ENCODE measurements at regions not wholly inside any gene's neighbourhood (a gene's known extent, or its start where the extent isn't known, plus 50 kb on each side); places are given as distances from the start of the nearest gene placed in this dataset.
"Not testable (repeated sequence)": the region's sequence is repeated elsewhere in the genome, so short reads cannot be mapped to it uniquely, and the experiment has no call there.

DNA sequence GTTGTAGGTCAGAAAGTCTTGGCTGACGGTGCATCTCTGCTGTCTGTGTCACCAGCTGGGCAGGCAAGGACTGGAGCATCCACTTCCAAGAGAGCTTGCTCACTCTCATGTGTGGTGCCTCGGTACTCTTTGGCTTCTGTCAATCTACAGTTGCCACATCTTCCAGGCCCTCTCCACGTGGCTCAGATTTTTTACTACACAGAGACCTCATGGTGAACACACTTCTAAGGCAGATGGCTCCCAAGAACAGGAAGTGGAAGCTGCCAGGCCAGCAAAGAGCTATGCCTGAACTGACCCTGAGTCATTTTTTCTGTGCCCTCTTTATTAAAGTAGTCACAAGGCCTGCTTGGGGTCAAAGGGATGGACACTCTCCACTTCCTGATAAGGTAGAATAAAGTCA is 351.5 kb upstream of the AUTS2 start:
- Histone ChIP-seq H3K27me3 (replicated peaks) (no peaks in the 10 kb centered on the region), H3K36me3 (replicated peaks) (no peaks in the 10 kb centered on the region), H3K27ac (no peak overlapping the region), H3K4me3 (ENCODE audit: low read depth, low read length) (no peak overlapping the region)
- TF ChIP-seq, protein P1, sequence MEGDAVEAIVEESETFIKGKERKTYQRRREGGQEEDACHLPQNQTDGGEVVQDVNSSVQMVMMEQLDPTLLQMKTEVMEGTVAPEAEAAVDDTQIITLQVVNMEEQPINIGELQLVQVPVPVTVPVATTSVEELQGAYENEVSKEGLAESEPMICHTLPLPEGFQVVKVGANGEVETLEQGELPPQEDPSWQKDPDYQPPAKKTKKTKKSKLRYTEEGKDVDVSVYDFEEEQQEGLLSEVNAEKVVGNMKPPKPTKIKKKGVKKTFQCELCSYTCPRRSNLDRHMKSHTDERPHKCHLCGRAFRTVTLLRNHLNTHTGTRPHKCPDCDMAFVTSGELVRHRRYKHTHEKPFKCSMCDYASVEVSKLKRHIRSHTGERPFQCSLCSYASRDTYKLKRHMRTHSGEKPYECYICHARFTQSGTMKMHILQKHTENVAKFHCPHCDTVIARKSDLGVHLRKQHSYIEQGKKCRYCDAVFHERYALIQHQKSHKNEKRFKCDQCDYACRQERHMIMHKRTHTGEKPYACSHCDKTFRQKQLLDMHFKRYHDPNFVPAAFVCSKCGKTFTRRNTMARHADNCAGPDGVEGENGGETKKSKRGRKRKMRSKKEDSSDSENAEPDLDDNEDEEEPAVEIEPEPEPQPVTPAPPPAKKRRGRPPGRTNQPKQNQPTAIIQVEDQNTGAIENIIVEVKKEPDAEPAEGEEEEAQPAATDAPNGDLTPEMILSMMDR (IDR thresholded peaks at IDR 0.05; ENCODE audit: low read depth, low read length, missing control alignments): no peak
- no peak for DNase-seq
- in situ Hi-C loops (cut with HindIII; ENCODE audit: low pct_ligation_motif_present, low sequenced_read_pairs): no loop called here

GRCh38 chr7:69248382-69248828 is 349.9 kb upstream of the AUTS2 start:
- H3K36me3 ChIP-seq (replicated peaks); in situ Hi-C loops (cut with HindIII; ENCODE audit: low pct_ligation_motif_present, low sequenced_read_pairs); H3K27me3 ChIP-seq (replicated peaks); H3K27ac ChIP-seq; H3K4me3 ChIP-seq (ENCODE audit: low read depth, low read length); DNase-seq: not testable (repeated sequence)

- in situ Hi-C loops (cut with HindIII; ENCODE audit: low pct_ligation_motif_present, low sequenced_read_pairs): no loop called here
- no peak overlapping the region for H3K4me3 ChIP-seq (ENCODE audit: low read depth, low read length)
- H3K27ac ChIP-seq: no peak overlapping the region
- no peaks in the 10 kb centered on the region for H3K36me3 ChIP-seq (replicated peaks)
- DNase-seq: no peak
- TF ChIP-seq, protein P1 (IDR thresholded peaks at IDR 0.05; ENCODE audit: low read depth, low read length, missing control alignments): no peak
- no peaks in the 10 kb centered on the region for H3K27me3 ChIP-seq (replicated peaks)
Observed at GRCh38 chr7:69250958-69251357, 347.3 kb upstream of the AUTS2 start.

DNA sequence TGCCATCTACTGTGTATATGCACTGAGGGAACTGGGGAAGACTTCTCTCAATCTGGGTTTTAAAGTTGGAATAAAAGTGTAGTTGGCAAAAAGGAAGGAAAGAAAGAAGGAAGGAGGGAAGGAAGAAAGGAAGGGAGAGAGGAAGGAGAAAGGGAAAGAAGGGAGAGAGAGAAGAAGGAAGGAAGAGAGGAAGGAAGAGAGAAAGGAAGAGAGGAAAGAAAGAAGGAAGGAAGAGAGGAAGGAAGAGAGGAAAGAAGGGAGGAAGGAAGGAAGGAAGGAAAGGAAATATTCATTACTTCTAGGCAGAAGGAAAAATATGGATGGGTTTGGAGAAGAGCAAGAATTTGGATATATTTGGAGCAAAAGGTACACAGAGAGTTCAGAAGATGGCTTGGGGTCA is 343.6 kb upstream of the AUTS2 start:
- Histone ChIP-seq H3K36me3 (replicated peaks) (no peaks in the 10 kb centered on the region), H3K27ac (no peak overlapping the region), H3K27me3 (replicated peaks) (no peaks in the 10 kb centered on the region), H3K4me3 (ENCODE audit: low read depth, low read length) (no peak overlapping the region)
- no peak for DNase-seq
- in situ Hi-C loops (cut with HindIII; ENCODE audit: low pct_ligation_motif_present, low sequenced_read_pairs): no loop called here
- TF ChIP-seq, protein P1 (IDR thresholded peaks at IDR 0.05; ENCODE audit: low read depth, low read length, missing control alignments): no peak

DNA sequence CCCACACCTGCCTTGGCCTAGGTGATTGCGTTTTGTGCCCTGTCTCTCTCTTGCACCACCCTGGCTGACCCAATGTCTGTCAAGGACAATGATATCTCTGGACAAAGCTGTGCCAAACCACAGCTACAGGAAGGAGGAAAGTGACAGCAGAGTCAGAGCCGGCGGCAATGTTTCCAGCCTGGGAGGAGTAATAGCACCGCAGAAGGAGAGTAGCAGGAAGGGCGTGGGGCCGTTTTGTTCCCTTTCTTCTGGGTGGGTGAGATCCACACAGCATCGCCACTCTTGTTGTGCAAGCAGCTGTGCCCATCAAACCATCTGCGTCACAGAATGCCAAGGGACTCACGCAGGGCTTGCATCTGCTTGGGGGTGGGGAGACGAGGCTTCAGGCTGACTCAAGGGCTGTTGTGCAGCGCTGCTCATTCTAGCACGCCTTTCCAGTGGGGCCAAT is 341.6 kb upstream of the AUTS2 start:
- Histone ChIP-seq H3K36me3 (replicated peaks) (no peaks in the 10 kb centered on the region), H3K27ac (no peak overlapping the region), H3K4me3 (ENCODE audit: low read depth, low read length) (no peak overlapping the region), H3K27me3 (replicated peaks) (no peaks in the 10 kb centered on the region)
- no peak for DNase-seq
- TF ChIP-seq, protein P1 (IDR thresholded peaks at IDR 0.05; ENCODE audit: low read depth, low read length, missing control alignments): no peak
- in situ Hi-C loops (cut with HindIII; ENCODE audit: low pct_ligation_motif_present, low sequenced_read_pairs): no loop called here

DNA sequence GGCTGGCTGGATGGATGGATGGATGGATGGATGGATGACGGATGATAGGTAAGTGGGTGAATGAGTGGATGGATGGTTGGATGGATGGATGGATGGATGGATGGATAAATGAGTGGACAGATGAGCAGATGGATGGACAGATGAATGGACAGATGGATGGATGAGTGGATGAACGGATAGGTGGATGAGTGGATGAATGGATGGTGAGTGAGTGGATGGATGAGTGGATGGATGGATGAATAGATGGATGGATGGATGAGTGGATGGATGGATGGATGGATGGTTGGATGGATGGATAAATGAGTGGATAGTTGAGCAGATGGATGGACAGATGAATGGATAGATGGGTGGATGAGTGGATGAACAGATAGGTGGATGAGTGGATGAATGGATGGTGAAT is 340.7 kb upstream of the AUTS2 start:
- H3K27me3 ChIP-seq (replicated peaks): no peaks in the 10 kb centered on the region
- in situ Hi-C loops (cut with HindIII; ENCODE audit: low pct_ligation_motif_present, low sequenced_read_pairs): no loop called here
- TF ChIP-seq, protein P1 (IDR thresholded peaks at IDR 0.05; ENCODE audit: low read depth, low read length, missing control alignments): no peak
- H3K27ac ChIP-seq: no peak overlapping the region
- H3K36me3 ChIP-seq (replicated peaks): no peaks in the 10 kb centered on the region
- no peak for DNase-seq
- H3K4me3 ChIP-seq (ENCODE audit: low read depth, low read length): no peak overlapping the region
